CD4-positive, CD25-positive, alpha-beta regulatory T cell (primary cell): ENCODE measurements at regions not wholly inside any gene's neighbourhood (a gene's known extent, or its start where the extent isn't known, plus 50 kb on each side); places are given as distances from the start of the nearest gene placed in this dataset.

ENCODE experiments used
- ATAC-seq, 2 donors: fragments of 150-1000 bp; cut with Tn5 transposase; one replicate each; pipeline ENCODE4 v1.10.0; 2021; ENCODE audit warnings: low read depth in 2 of 2, moderate number of reproducible peaks in 2 of 2, moderate library complexity in 1 of 2
- DNase-seq, 3 donors: peaks; one replicate each; pipeline versions ENCODE4 v3.0.0 to v3.0.0-alpha.2; 2012 to 2022; ENCODE audit warnings: mixed read lengths in 1 of 3
- H3K27ac ChIP-seq: one replicate; pipeline ENCODE4 v1.7.0; 2013; ENCODE audit warnings: mild to moderate bottlenecking, low read length; ENCODE audit not compliant: insufficient read depth, poor library complexity, severe bottlenecking
- H3K27me3 ChIP-seq: one replicate; pipeline ENCODE4 v1.7.0; 2013; ENCODE audit warnings: low read length; ENCODE audit not compliant: control insufficient read depth, insufficient read depth
- H3K36me3 ChIP-seq: one replicate; pipeline ENCODE4 v1.7.0; 2013; ENCODE audit warnings: mild to moderate bottlenecking, low read length, moderate library complexity; ENCODE audit not compliant: control insufficient read depth, insufficient read depth
- H3K4me1 ChIP-seq: 2 replicates; pipeline ENCODE4 v1.7.0; 2013; ENCODE audit warnings: mild to moderate bottlenecking, low read length; ENCODE audit not compliant: insufficient read depth, control insufficient read depth, poor library complexity, severe bottlenecking
- H3K4me3 ChIP-seq: one replicate; pipeline ENCODE4 v1.7.0; 2013; ENCODE audit warnings: low read depth, mild to moderate bottlenecking, low read length, moderate library complexity
- H3K9me3 ChIP-seq, 2 experiments: 1 replicate in 1 of 2; 2 replicates in 1 of 2; pipeline ENCODE4 v1.7.0; 2013; ENCODE audit warnings: low read length in 2 of 2, mild to moderate bottlenecking in 1 of 2, moderate library complexity in 1 of 2; ENCODE audit not compliant: control insufficient read depth in 2 of 2
- H3K27ac Mint-ChIP-seq, 3 donors: one replicate each; pipeline ENCODE4 v1.8.0; 2020 to 2022; ENCODE audit warnings: mild to moderate bottlenecking in 3 of 3, mixed read lengths in 3 of 3, moderate library complexity in 2 of 3
- H3K27me3 Mint-ChIP-seq: one replicate; pipeline ENCODE4 v1.8.0; 2022; ENCODE audit warnings: mild to moderate bottlenecking, mixed read lengths
- H3K36me3 Mint-ChIP-seq: one replicate; pipeline ENCODE4 v1.8.0; 2020; ENCODE audit warnings: mixed read lengths
- H3K4me1 Mint-ChIP-seq, 4 donors: one replicate each; pipeline ENCODE4 v1.8.0; 2020 to 2022; ENCODE audit warnings: mixed read lengths in 4 of 4, mild to moderate bottlenecking in 1 of 4
- H3K4me3 Mint-ChIP-seq, 4 donors: one replicate each; pipeline ENCODE4 v1.8.0; 2020 to 2022; ENCODE audit warnings: mild to moderate bottlenecking in 4 of 4, mixed read lengths in 4 of 4, moderate library complexity in 3 of 4
- H3K9me3 Mint-ChIP-seq, 7 donors: one replicate each; pipeline ENCODE4 v1.8.0; 2020 to 2022; ENCODE audit warnings: mixed read lengths in 7 of 7, mild to moderate bottlenecking in 3 of 7, moderate library complexity in 2 of 7

- DNase-seq = no peak
- ATAC-seq = no peak
- Histone ChIP-seq H3K27me3 (no peaks in the 10 kb centered on the region), H3K36me3 (no peaks in the 10 kb centered on the region), H3K4me1 (no peaks in the 10 kb centered on the region), H3K4me3 (no peak overlapping the region), H3K9me3 (no peaks in the 10 kb centered on the region), H3K27ac (no peak overlapping the region)
- Mint-ChIP-seq H3K4me3 (no peak overlapping the region), H3K27ac (no peak overlapping the region), H3K9me3 (peaks cover 0 to 8% (median 2%) of the 10 kb centered on the region in 7 donors), H3K4me1 (no peaks in the 10 kb centered on the region), H3K36me3 (no peaks in the 10 kb centered on the region), H3K27me3 (no peaks in the 10 kb centered on the region)
Observed at GRCh38 chr17:12599186-12599920, 66.3 kb upstream of the MYOCD start.

DNA sequence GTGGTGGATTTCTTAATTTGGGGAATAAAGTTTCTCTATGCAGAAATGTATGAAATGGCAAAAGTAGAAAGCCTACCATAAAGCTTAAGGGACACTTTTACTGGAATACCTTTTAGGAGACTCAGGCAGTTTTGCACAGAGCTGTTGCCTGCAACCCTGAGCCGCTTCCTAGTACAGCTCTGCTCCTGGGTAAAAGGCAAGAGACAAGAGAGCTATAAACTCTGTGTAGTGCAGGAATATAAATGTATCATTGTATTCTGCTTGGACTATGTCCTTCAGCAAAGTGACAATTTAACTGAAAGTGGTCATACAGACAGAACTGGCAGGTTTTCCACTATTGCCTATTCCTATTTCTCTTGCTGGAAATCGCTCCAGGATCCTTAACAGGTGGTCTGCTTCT, 65.3 kb upstream of the MYOCD start:
- H3K4me3 ChIP-seq = no peak overlapping the region
- no peak overlapping the region for H3K27ac Mint-ChIP-seq
- no peaks in the 10 kb centered on the region for H3K27me3 ChIP-seq
- no peak overlapping the region for H3K27ac ChIP-seq
- no peak overlapping the region for H3K4me3 Mint-ChIP-seq
- ATAC-seq = no peak
- H3K36me3 Mint-ChIP-seq = no peaks in the 10 kb centered on the region
- H3K9me3 Mint-ChIP-seq = peaks cover 0 to 5% (median 0%) of the 10 kb centered on the region in 7 donors
- H3K27me3 Mint-ChIP-seq = no peaks in the 10 kb centered on the region
- no peak for DNase-seq
- no peaks in the 10 kb centered on the region for H3K4me1 ChIP-seq
- H3K4me1 Mint-ChIP-seq = no peaks in the 10 kb centered on the region
- no peaks in the 10 kb centered on the region for H3K36me3 ChIP-seq
- H3K9me3 ChIP-seq = no peaks in the 10 kb centered on the region

DNA sequence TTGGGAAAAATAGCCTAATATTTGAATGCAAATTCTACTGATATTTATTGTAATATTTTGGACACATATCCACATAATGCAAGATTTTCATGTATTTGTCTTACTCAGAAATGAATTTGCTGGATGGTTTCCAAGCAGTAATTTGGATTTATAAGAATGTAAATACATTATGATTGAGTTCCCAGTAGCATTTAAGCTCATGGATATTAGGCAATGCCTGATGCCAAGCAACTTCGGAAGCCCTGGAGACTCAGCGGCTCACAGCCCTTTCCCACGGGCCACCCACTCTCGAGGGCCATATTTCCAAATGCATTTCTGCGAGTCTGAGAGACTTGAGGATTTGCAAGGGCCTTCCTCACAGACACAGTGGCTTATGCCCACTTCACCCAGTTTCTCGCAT, 62.1 kb upstream of the MYOCD start:
- no peaks in the 10 kb centered on the region for H3K4me1 ChIP-seq
- DNase-seq = no peak
- H3K9me3 Mint-ChIP-seq = peaks cover 0 to 6% (median 2%) of the 10 kb centered on the region in 7 donors
- no peaks in the 10 kb centered on the region for H3K9me3 ChIP-seq
- H3K4me1 Mint-ChIP-seq = no peaks in the 10 kb centered on the region
- H3K27me3 Mint-ChIP-seq = peaks cover 4% of the 10 kb centered on the region
- no peak overlapping the region for H3K4me3 ChIP-seq
- no peaks in the 10 kb centered on the region for H3K36me3 Mint-ChIP-seq
- no peak for ATAC-seq
- H3K4me3 Mint-ChIP-seq = no peak overlapping the region
- no peak overlapping the region for H3K27ac Mint-ChIP-seq
- no peaks in the 10 kb centered on the region for H3K27me3 ChIP-seq
- no peaks in the 10 kb centered on the region for H3K36me3 ChIP-seq
- no peak overlapping the region for H3K27ac ChIP-seq

GRCh38 chr17:12605222-12605621, 60.5 kb upstream of the MYOCD start:
- Mint-ChIP-seq H3K36me3 (no peaks in the 10 kb centered on the region), H3K4me1 (no peaks in the 10 kb centered on the region), H3K27me3 (peaks cover 4% of the 10 kb centered on the region), H3K4me3 (no peak overlapping the region), H3K27ac (no peak overlapping the region), H3K9me3 (peaks cover 0 to 6% (median 2%) of the 10 kb centered on the region in 7 donors)
- H3K27ac ChIP-seq = no peak overlapping the region
- H3K4me3 ChIP-seq = no peak overlapping the region
- H3K27me3 ChIP-seq = no peaks in the 10 kb centered on the region
- no peaks in the 10 kb centered on the region for H3K9me3 ChIP-seq
- no peak for DNase-seq
- H3K4me1 ChIP-seq = no peaks in the 10 kb centered on the region
- ATAC-seq = no peak
- no peaks in the 10 kb centered on the region for H3K36me3 ChIP-seq

GRCh38 chr17:12613566-12613965, 52.1 kb upstream of the MYOCD start:
- no peaks in the 10 kb centered on the region for H3K27me3 Mint-ChIP-seq
- no peaks in the 10 kb centered on the region for H3K36me3 ChIP-seq
- H3K4me1 ChIP-seq = no peaks in the 10 kb centered on the region
- H3K27ac ChIP-seq = no peak overlapping the region
- no peaks in the 10 kb centered on the region for H3K9me3 ChIP-seq
- H3K36me3 Mint-ChIP-seq = peaks cover 4% of the 10 kb centered on the region
- H3K4me1 Mint-ChIP-seq = no peaks in the 10 kb centered on the region
- ATAC-seq = no peak
- peaks cover 1 to 11% (median 6%) of the 10 kb centered on the region in 7 donors for H3K9me3 Mint-ChIP-seq
- H3K27ac Mint-ChIP-seq = no peak overlapping the region
- H3K27me3 ChIP-seq = no peaks in the 10 kb centered on the region
- no peak for DNase-seq
- H3K4me3 Mint-ChIP-seq = no peak overlapping the region
- H3K4me3 ChIP-seq = no peak overlapping the region
